ENCODE measurements at regions not wholly inside any gene's neighbourhood (a gene's known extent, or its start where the extent isn't known, plus 50 kb on each side); places are given as distances from the start of the nearest gene placed in this dataset.
A peak's percentile ranks its signal among the peaks of the same experiment; 100 is the strongest.

DNA sequence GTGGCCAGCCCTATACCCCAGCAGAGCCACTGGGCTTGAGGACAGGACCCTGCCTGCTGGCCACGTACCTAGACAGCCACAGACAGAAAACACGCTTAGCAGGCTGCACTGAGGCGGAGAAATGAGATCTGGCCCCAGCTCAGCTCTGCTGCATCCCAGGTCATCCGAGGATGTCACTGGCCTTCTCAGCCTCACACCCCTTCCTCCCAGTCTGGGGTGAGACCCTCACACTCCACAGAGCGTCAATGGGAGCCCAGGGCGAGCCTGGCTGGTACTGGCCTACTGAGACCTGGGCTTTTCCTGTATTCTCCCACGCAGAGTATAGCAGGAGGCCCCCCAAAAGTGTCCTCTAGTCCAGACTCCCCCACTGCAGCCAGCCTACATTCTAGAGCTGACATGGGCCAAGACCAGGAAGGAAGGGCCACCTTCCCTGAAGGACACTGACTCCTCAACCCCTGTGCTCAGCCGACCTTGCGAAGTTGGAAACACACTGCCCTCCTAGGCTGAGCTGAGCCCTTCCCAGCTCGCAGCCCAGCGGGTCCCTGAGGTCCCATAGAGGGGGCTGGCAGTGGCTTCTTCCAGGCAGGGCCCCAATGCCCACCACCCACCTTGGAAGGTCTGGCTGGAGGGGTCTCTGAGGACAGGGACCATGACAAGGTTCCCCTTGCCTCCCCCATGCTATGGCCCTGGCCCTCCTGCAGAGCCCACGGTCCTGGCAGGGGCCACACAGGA lies 65.9 kb upstream of the LINC01488 start:
- no peak for DNase-seq (ENCODE audit: extremely low spot score)
- TF ChIP-seq, protein P1, sequence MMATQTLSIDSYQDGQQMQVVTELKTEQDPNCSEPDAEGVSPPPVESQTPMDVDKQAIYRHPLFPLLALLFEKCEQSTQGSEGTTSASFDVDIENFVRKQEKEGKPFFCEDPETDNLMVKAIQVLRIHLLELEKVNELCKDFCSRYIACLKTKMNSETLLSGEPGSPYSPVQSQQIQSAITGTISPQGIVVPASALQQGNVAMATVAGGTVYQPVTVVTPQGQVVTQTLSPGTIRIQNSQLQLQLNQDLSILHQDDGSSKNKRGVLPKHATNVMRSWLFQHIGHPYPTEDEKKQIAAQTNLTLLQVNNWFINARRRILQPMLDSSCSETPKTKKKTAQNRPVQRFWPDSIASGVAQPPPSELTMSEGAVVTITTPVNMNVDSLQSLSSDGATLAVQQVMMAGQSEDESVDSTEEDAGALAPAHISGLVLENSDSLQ (IDR thresholded peaks at IDR 0.05), result no peak
- ChIA-PET POLR2A (no interaction called here), CTCF (no interaction called here)

DNA sequence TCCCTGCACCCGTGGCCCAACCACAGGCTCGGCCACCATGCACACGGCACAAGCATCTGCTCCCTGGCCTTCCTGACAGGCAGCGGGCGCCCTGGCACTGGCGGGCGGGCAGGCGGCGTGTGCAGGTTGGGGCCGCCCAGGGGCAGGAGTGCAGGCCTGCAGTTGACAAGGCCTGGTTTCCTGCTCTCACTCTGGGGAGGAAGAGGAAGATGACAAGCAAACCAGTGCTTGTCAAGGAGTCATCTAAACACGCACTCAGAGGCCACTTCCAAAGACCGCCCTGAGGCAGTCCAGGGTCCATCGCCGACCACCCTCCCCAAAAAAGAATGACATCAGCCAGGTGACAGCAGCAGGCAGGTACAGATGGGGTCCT lies 65.3 kb upstream of the LINC01488 start:
- POLR2A ChIA-PET, result no interaction called here
- CTCF ChIA-PET, result no interaction called here
- TF ChIP-seq ZNF384 (IDR thresholded peaks at IDR 0.05) (no peak), L3MBTL2 (conservative IDR thresholded peaks at IDR 0.05) (no peak), HDGF (IDR thresholded peaks at IDR 0.05; ENCODE audit: borderline replicate concordance) (no peak), FOXM1 (IDR thresholded peaks at IDR 0.05; ENCODE audit: borderline replicate concordance) (no peak), FOXK2 (IDR thresholded peaks at IDR 0.05) (no peak)
- no peak for DNase-seq (ENCODE audit: extremely low spot score)

DNA sequence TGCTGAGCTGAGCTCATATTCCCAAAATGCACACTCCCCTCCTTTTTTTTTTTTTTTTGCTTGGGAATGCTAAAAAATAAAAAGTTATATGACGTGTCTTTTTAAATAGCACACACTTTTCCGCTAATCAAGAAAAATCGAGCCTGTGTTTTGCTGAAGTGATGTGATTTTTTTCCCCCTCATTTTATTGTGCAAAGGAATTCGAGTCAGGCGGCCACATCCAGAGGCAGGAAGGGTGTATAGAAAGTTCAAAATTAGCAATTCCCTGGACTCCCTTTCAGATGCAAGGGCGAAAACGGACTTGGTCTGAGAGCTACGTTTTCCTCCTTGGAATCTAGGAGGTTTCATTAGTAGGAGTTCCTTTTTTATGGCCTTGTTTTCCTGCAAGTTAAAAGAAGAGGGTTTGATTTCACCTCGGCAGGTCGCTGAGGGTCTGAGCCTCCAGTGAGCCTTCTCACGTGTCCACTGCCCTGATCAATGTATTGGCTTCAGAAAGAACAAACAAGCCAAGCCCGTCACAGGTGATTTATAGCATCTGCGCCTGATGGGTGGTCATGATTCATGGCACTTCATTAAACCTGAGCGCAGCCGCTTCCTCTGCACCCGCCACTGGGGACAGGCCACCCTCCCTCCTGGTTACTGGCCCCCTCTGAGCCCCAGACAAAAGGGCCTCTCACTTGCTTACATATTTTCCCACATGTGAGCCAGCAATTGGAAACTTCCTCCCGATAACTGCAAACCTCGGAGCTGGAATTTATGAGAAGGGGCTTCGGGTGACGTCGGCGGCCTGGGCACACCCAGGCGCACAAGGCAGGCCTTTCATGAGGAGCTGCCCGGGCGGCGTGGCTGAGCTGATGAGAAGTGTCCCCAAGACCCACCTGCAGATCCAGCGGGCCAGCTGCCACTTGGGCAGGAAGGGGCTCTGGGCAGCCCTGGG lies 64.4 kb upstream of the LINC01488 start:
- POLR2A ChIA-PET, result no interaction called here
- TF ChIP-seq, protein P1 (IDR thresholded peaks at IDR 0.05), result peak; percentile 68
- TF ChIP-seq NFRKB (IDR thresholded peaks at IDR 0.05) (no peak), L3MBTL2 (conservative IDR thresholded peaks at IDR 0.05) (no peak), ARNT (IDR thresholded peaks at IDR 0.05) (no peak)
- CTCF ChIA-PET, result no interaction called here
- DNase-seq (ENCODE audit: extremely low spot score), result no peak

- no peak for TF ChIP-seq CTBP1 (IDR thresholded peaks at IDR 0.05; ENCODE audit: borderline replicate concordance)
- ChIA-PET CTCF (no interaction called here), POLR2A (no interaction called here)
- DNase-seq (ENCODE audit: extremely low spot score), result no peak
Observed at GRCh38 chr11:69417699-69418085, 63.8 kb upstream of the LINC01488 start.

- no peak for DNase-seq (ENCODE audit: extremely low spot score)
- TF ChIP-seq SUZ12 (IDR thresholded peaks at IDR 0.05), result no peak
- no peak for TF ChIP-seq ELF4 (IDR thresholded peaks at IDR 0.05)
- TF ChIP-seq, protein P1 (IDR thresholded peaks at IDR 0.05), result no peak
- TF ChIP-seq NFRKB (IDR thresholded peaks at IDR 0.05), result no peak
- TF ChIP-seq BHLHE40 (IDR thresholded peaks at IDR 0.05; ENCODE audit: borderline replicate concordance), result no peak
- no peak for TF ChIP-seq FOXK2 (IDR thresholded peaks at IDR 0.05)
- no peak for TF ChIP-seq TARDBP (IDR thresholded peaks at IDR 0.05)
- POLR2A ChIA-PET, result no interaction called here
- CTCF ChIA-PET, result no interaction called here
Observed at GRCh38 chr11:69418576-69419296, 62.7 kb upstream of the LINC01488 start.

- TF ChIP-seq LEF1 (IDR thresholded peaks at IDR 0.05; ENCODE audit: borderline replicate concordance) (no peak), TARDBP (IDR thresholded peaks at IDR 0.05) (no peak), SUZ12 (IDR thresholded peaks at IDR 0.05) (no peak), ARNT (IDR thresholded peaks at IDR 0.05) (no peak), L3MBTL2 (conservative IDR thresholded peaks at IDR 0.05) (no peak), NFRKB (IDR thresholded peaks at IDR 0.05) (no peak)
- ChIA-PET POLR2A (no interaction called here), CTCF (no interaction called here)
- DNase-seq (ENCODE audit: extremely low spot score), result no peak
Observed at GRCh38 chr11:69419662-69420395, 61.6 kb upstream of the LINC01488 start.

DNA sequence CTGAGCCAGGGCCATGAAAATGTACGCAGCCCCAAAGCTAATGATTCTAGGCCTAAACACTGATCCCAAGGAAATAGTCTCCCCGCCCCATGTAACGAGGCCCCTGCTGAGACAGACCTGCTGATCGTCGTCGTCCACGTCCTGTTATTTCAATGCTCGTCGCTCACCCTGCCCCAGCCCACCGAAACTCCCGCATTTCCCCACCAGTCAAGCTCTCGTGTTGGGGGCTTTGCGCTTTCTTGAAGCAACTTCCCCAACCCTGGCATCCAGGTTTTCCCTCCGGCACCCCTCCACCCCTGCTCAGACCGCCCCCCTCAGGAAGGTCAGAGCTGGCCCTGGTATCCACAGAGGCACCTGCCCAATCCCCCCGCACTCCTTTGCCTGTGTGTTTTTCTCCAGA lies 58.8 kb upstream of the LINC01488 start:
- TF ChIP-seq TARDBP (IDR thresholded peaks at IDR 0.05), result no peak
- TF ChIP-seq FOXA1 (IDR thresholded peaks at IDR 0.05), result no peak
- no peak for TF ChIP-seq ARNT (IDR thresholded peaks at IDR 0.05)
- TF ChIP-seq LEF1 (IDR thresholded peaks at IDR 0.05; ENCODE audit: borderline replicate concordance), result no peak
- TF ChIP-seq ELF4 (IDR thresholded peaks at IDR 0.05), result no peak
- no peak for DNase-seq (ENCODE audit: extremely low spot score)
- POLR2A ChIA-PET, result no interaction called here
- CTCF ChIA-PET, result no interaction called here
